Ishikawa (cell line): ENCODE measurements at regions not wholly inside any gene's neighbourhood (a gene's known extent, or its start where the extent isn't known, plus 50 kb on each side); places are given as distances from the start of the nearest gene placed in this dataset.

Experiments used
- CEBPB ChIP-seq: IDR thresholded peaks from 2 replicates; pipeline ENCODE4 v1.6.1; 2012
- CREB1 ChIP-seq: IDR thresholded peaks from 2 replicates; pipeline ENCODE4 v1.6.1; 2012; ENCODE audit warnings: low read depth
- EGR1 ChIP-seq: IDR thresholded peaks from 2 replicates; pipeline ENCODE4 v1.6.1; 2012
- FOXM1 ChIP-seq: IDR thresholded peaks from 2 replicates; pipeline ENCODE4 v1.6.1; 2012; ENCODE audit warnings: low read depth, borderline replicate concordance
- TAF1 ChIP-seq: IDR thresholded peaks from 2 replicates; pipeline ENCODE4 v1.6.1; 2012; ENCODE audit warnings: low read depth, mild to moderate bottlenecking
- TCF12 ChIP-seq: IDR thresholded peaks from 2 replicates; pipeline ENCODE4 v1.6.1; 2012; ENCODE audit warnings: low read depth
- TEAD4 ChIP-seq: IDR thresholded peaks from 2 replicates; pipeline ENCODE4 v1.6.1; 2012
- YY1 ChIP-seq: IDR thresholded peaks from 2 replicates; pipeline ENCODE4 v1.6.1; 2012; ENCODE audit warnings: low read depth
- ZBTB7A ChIP-seq: IDR thresholded peaks from 2 replicates; pipeline ENCODE4 v1.6.1; 2012; ENCODE audit warnings: low read depth
- TF ChIP-seq, protein P1 (sequence below): IDR thresholded peaks from 2 replicates; pipeline ENCODE4 v1.6.1; 2012; ENCODE audit warnings: low read depth, mild to moderate bottlenecking
- TF ChIP-seq, protein P2 (sequence below): IDR thresholded peaks from 2 replicates; pipeline ENCODE4 v1.6.1; 2012

DNA sequence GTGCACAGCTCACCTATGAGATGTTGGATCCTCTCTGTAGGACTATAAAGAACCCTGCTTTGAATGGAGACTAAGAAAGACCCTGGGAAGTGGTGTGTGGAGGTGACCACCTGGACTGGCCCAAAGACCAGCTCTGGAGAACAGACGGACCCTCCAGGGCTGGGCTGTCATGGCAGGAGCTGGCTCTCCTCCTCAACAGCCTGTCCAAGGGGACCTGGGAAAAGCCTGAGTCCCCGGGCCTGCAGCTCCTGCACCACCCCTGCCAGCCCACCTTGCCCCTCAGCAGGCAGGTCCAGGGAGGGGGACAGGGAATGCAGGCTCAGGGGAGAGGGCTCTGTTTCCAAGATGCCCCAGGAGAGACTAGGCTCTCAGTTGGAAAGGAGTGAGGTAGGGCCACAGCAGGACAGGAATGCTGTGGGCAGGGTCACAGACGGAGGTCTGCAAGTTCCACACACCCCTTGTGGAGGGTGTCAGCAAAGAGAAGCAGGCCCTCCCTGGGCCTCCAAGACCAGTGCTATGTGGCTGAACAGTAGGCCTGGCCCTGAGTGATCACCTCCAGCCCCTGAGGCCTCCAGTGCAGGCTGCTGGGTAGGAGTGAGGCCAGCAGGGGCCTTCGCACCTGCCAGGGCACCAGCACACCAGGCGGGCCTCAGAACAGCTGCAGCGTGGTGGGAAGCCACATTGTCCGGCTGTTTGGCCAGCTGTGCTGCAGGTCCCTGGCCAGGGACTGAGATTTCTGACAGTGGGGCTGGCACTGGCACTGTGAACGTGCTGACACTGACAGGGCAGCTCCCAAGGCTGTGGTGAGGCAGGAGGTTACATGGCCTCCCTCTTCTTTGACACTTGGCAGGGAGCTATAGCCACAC, 86.4 kb upstream of the OTOS start:
- no peak for TF ChIP-seq ZBTB7A
- no peak for TF ChIP-seq CREB1
- TF ChIP-seq YY1 = no peak
- no peak for TF ChIP-seq TCF12
- TF ChIP-seq EGR1 = no peak
- TF ChIP-seq CEBPB = no peak
- TF ChIP-seq, protein P1, sequence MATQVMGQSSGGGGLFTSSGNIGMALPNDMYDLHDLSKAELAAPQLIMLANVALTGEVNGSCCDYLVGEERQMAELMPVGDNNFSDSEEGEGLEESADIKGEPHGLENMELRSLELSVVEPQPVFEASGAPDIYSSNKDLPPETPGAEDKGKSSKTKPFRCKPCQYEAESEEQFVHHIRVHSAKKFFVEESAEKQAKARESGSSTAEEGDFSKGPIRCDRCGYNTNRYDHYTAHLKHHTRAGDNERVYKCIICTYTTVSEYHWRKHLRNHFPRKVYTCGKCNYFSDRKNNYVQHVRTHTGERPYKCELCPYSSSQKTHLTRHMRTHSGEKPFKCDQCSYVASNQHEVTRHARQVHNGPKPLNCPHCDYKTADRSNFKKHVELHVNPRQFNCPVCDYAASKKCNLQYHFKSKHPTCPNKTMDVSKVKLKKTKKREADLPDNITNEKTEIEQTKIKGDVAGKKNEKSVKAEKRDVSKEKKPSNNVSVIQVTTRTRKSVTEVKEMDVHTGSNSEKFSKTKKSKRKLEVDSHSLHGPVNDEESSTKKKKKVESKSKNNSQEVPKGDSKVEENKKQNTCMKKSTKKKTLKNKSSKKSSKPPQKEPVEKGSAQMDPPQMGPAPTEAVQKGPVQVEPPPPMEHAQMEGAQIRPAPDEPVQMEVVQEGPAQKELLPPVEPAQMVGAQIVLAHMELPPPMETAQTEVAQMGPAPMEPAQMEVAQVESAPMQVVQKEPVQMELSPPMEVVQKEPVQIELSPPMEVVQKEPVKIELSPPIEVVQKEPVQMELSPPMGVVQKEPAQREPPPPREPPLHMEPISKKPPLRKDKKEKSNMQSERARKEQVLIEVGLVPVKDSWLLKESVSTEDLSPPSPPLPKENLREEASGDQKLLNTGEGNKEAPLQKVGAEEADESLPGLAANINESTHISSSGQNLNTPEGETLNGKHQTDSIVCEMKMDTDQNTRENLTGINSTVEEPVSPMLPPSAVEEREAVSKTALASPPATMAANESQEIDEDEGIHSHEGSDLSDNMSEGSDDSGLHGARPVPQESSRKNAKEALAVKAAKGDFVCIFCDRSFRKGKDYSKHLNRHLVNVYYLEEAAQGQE = no peak
- TF ChIP-seq FOXM1 = no peak
- no peak for TF ChIP-seq TEAD4
- TF ChIP-seq TAF1 = no peak
- TF ChIP-seq, protein P2, sequence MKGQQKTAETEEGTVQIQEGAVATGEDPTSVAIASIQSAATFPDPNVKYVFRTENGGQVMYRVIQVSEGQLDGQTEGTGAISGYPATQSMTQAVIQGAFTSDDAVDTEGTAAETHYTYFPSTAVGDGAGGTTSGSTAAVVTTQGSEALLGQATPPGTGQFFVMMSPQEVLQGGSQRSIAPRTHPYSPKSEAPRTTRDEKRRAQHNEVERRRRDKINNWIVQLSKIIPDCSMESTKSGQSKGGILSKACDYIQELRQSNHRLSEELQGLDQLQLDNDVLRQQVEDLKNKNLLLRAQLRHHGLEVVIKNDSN = no peak
